ENCODE measurements at regions not wholly inside any gene's neighbourhood (a gene's known extent, or its start where the extent isn't known, plus 50 kb on each side); places are given as distances from the start of the nearest gene placed in this dataset.

- no peak for DNase-seq (ENCODE audit: low read depth)
- TF ChIP-seq CTCF (IDR thresholded peaks at IDR 0.05; ENCODE audit: control insufficient read depth, insufficient read depth, low read depth, low read length, missing control alignments), result no peak
- H3K4me3 ChIP-seq (ENCODE audit: control insufficient read depth, low read depth, low read length), result no peak overlapping the region
Observed at GRCh38 chr18:60794802-60795201, 422.2 kb upstream of the MC4R start.

- H3K4me3 ChIP-seq (ENCODE audit: control insufficient read depth, low read depth, low read length), result no peak overlapping the region
- TF ChIP-seq CTCF (IDR thresholded peaks at IDR 0.05; ENCODE audit: control insufficient read depth, insufficient read depth, low read depth, low read length, missing control alignments), result no peak
- DNase-seq (ENCODE audit: low read depth), result no peak
Observed at GRCh38 chr18:60804415-60804814, 431.8 kb upstream of the MC4R start.

GRCh38 chr18:60809937-60810336 is 437.4 kb upstream of the MC4R start:
- no peak overlapping the region for H3K4me3 ChIP-seq (ENCODE audit: control insufficient read depth, low read depth, low read length)
- no peak for TF ChIP-seq CTCF (IDR thresholded peaks at IDR 0.05; ENCODE audit: control insufficient read depth, insufficient read depth, low read depth, low read length, missing control alignments)
- DNase-seq (ENCODE audit: low read depth), result no peak

GRCh38 chr18:60812921-60813320 is 440.3 kb upstream of the MC4R start:
- TF ChIP-seq CTCF (IDR thresholded peaks at IDR 0.05; ENCODE audit: control insufficient read depth, insufficient read depth, low read depth, low read length, missing control alignments), result no peak
- DNase-seq (ENCODE audit: low read depth), result no peak
- no peak overlapping the region for H3K4me3 ChIP-seq (ENCODE audit: control insufficient read depth, low read depth, low read length)

GRCh38 chr18:60826346-60826745 is 453.8 kb upstream of the MC4R start:
- no peak for DNase-seq (ENCODE audit: low read depth)
- no peak for TF ChIP-seq CTCF (IDR thresholded peaks at IDR 0.05; ENCODE audit: control insufficient read depth, insufficient read depth, low read depth, low read length, missing control alignments)
- H3K4me3 ChIP-seq (ENCODE audit: control insufficient read depth, low read depth, low read length), result no peak overlapping the region

GRCh38 chr18:60831971-60832370 is 459.4 kb upstream of the MC4R start:
- no peak for TF ChIP-seq CTCF (IDR thresholded peaks at IDR 0.05; ENCODE audit: control insufficient read depth, insufficient read depth, low read depth, low read length, missing control alignments)
- no peak overlapping the region for H3K4me3 ChIP-seq (ENCODE audit: control insufficient read depth, low read depth, low read length)
- DNase-seq (ENCODE audit: low read depth), result no peak

GRCh38 chr18:60838677-60839076 is 466.1 kb upstream of the MC4R start:
- H3K4me3 ChIP-seq (ENCODE audit: control insufficient read depth, low read depth, low read length), result no peak overlapping the region

More at GRCh38 chr18:60838677-60839076, 466.1 kb upstream of the MC4R start:
- TF ChIP-seq CTCF (IDR thresholded peaks at IDR 0.05; ENCODE audit: control insufficient read depth, insufficient read depth, low read depth, low read length, missing control alignments), result no peak
- DNase-seq (ENCODE audit: low read depth), result no peak

Data from AG09309 (cell line).